Adrenal gland (tissue), 9 donors: ENCODE measurements at regions not wholly inside any gene's neighbourhood (a gene's known extent, or its start where the extent isn't known, plus 50 kb on each side); places are given as distances from the start of the nearest gene placed in this dataset.
"Not testable (repeated sequence)": the region's sequence is repeated elsewhere in the genome, so short reads cannot be mapped to it uniquely, and the experiment has no call there.

Source experiments
- DNase-seq, 7 donors: peaks; one replicate each; pipeline ENCODE4 v3.0.0-alpha.2; 2019 to 2020
- H3K27ac ChIP-seq, 5 donors: fragments of 200-600 bp; sonication (generic) in 4 of 5; 1 replicate in 3 of 5; 2 replicates in 2 of 5; pipeline versions ENCODE4 v1.5.1 to v1.8.0; 2016 to 2020; ENCODE audit warnings: mild to moderate bottlenecking in 1 of 5
- H3K27me3 ChIP-seq: fragments of 200-600 bp; 2 replicates; pipeline ENCODE4 v1.8.0; 2021
- H3K36me3 ChIP-seq, 2 donors: fragments of 200-600 bp; replicated peaks in 1 of 2; 1 replicate in 1 of 2; 2 replicates in 1 of 2; pipeline versions ENCODE4 v1.5.1 to v1.8.0; 2018 to 2022
- H3K4me1 ChIP-seq, 2 donors: fragments of 200-600 bp; replicated peaks in 1 of 2; 1 replicate in 1 of 2; 2 replicates in 1 of 2; pipeline versions ENCODE4 v1.5.1 to v1.8.0; 2018 to 2021
- H3K4me3 ChIP-seq, 4 donors: fragments of 200-600 bp; sonication (generic) in 3 of 4; one replicate each; pipeline ENCODE4 v1.5.1; 2016 to 2018
- H3K9me3 ChIP-seq, 3 donors: fragments of 200-600 bp; sonication (generic) in 1 of 3; replicated peaks in 1 of 3; 1 replicate in 2 of 3; 2 replicates in 1 of 3; pipeline versions ENCODE4 v1.5.1 to v1.8.0; 2016 to 2021
- POLR2A ChIP-seq, 2 donors: fragments of 450-650 bp; IDR thresholded peaks; one replicate each; pipeline ENCODE4 v1.6.1; 2017; ENCODE audit warnings: antibody characterized with exemption in 2 of 2, mild to moderate bottlenecking in 2 of 2, moderate library complexity in 1 of 2
- WGBS, 4 donors: extraction: QIAGEN DNeasy Blood & Tissue Kit in 2 of 4; methylation state at CpG; one replicate each; pipeline versions ENCODE4 v1.1.5 to v1.1.7; 2013 to 2017; 5-methylcytosine and 5-hydroxymethylcytosine counted together
- intact Hi-C, 2 donors: fragments of 100-400 bp; cut with DNase I; formaldehyde crosslinking; loops; one replicate each; pipeline versions ENCODE4 v1.14.1 to v1.15.0; 2022 to 2023
- TF ChIP-seq, protein P1 (sequence below), 6 experiments: fragments of 450-650 bp in 4 of 6; fragments of 200-600 bp in 2 of 6; sonication (generic) in 1 of 6; IDR thresholded peaks; 1 replicate in 5 of 6; 2 replicates in 1 of 6; pipeline versions ENCODE4 v1.5.1 to v1.8.0; 2016 to 2021; ENCODE audit warnings: antibody characterized with exemption in 6 of 6, mild to moderate bottlenecking in 2 of 6, moderate library complexity in 1 of 6
- donor health status: healthy with polysubstance abuse.
- donor health status: Bipolar disorder and iron deficiency.
- donor health status: DM: yes; HTN: yes; CAD: no.
- donor health status: DM: no; HTN: no; CAD: no.
- donor health status: DM: no; HTN: no; CAD: no.

DNA sequence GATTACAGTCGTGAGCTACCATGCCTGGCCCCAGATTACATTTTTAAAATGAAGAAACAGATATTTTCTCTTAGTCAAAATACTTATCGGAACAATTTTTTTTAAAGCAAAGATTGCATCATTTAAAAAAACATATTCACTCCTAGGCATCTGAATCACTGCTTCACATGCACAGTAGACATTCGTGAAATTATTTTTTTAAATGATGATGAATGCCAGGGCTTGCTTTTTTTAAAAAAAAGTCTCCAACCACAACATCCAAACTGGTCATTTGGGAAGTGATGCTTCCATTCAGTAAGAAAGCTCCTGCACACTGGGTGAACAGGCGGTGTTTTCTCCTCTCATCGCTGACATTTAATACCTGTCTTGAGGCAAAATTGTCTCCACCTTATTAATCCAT, 223.0 kb upstream of the DMRT1 start:
- intact Hi-C loops = loop anchor here in 1 of 2 donors (5.0 to 10.0 kb wide), 2 partner anchors 189 to 386 kb away; no protein-coding TSS in a partner anchor
- Histone ChIP-seq H3K4me3 (no peak overlapping the region), H3K9me3 (no peaks in the 10 kb centered on the region), H3K27me3 (no peaks in the 10 kb centered on the region), H3K36me3 (no peaks in the 10 kb centered on the region), H3K4me1 (peaks cover 4 to 6% of the 10 kb centered on the region in 2 donors), H3K27ac (no peak overlapping the region)
- no peak for DNase-seq
- TF ChIP-seq, protein P1, sequence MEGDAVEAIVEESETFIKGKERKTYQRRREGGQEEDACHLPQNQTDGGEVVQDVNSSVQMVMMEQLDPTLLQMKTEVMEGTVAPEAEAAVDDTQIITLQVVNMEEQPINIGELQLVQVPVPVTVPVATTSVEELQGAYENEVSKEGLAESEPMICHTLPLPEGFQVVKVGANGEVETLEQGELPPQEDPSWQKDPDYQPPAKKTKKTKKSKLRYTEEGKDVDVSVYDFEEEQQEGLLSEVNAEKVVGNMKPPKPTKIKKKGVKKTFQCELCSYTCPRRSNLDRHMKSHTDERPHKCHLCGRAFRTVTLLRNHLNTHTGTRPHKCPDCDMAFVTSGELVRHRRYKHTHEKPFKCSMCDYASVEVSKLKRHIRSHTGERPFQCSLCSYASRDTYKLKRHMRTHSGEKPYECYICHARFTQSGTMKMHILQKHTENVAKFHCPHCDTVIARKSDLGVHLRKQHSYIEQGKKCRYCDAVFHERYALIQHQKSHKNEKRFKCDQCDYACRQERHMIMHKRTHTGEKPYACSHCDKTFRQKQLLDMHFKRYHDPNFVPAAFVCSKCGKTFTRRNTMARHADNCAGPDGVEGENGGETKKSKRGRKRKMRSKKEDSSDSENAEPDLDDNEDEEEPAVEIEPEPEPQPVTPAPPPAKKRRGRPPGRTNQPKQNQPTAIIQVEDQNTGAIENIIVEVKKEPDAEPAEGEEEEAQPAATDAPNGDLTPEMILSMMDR (IDR thresholded peaks at IDR 0.05) = no peak
- no peak for TF ChIP-seq POLR2A (IDR thresholded peaks at IDR 0.05)
- WGBS, 4 donors = 83 to 87% (median 84%) methylated on average over 5 of the region's 5 CpGs

DNA sequence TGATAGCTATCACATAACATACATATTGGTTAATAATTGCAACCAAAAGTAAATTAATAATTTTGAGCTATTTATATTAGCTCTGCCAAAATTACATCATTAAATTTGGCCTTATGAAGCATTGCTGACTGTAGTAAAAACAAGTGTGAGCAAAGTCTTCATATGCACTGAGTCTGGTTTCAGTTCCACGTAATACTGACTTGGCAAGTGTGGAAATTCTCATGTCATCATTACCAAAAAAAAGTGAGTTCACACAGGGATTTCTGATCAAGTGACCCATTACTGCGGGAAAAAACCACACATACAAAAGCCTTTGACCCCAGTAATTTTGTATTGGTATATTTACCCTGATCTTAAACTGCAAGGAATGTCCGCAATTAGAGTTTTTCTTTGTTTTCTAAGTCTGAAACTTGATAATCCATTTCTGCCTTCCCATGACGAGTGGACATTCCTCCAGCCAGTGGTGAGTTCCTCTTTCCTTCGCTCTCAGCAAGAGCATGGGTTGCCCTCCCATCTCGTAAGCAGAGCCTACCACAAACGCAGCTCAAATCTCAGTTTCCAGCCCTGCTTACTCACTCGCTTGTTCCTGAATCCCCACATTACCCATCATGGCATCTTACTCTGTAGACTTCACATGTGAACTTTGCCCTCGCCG, 220.2 kb upstream of the DMRT1 start:
- no peaks in the 10 kb centered on the region for H3K27me3 ChIP-seq
- 76 to 85% (median 79%) methylated on average over 10 of the region's 10 CpGs for WGBS, 4 donors
- no peaks in the 10 kb centered on the region for H3K9me3 ChIP-seq
- H3K36me3 ChIP-seq = no peaks in the 10 kb centered on the region
- no peak overlapping the region for H3K27ac ChIP-seq
- H3K4me1 ChIP-seq = no peaks in the 10 kb centered on the region
- intact Hi-C loops = loop anchor here in 1 of 2 donors (5.0 kb wide), 1 partner anchor 141 kb away; no protein-coding TSS in a partner anchor
- no peak overlapping the region for H3K4me3 ChIP-seq
- DNase-seq = peak in 4 of 7 donors; percentile 13 to 52 (median 24)
- TF ChIP-seq, protein P1 (IDR thresholded peaks at IDR 0.05) = no peak
- TF ChIP-seq POLR2A (IDR thresholded peaks at IDR 0.05) = no peak

DNA sequence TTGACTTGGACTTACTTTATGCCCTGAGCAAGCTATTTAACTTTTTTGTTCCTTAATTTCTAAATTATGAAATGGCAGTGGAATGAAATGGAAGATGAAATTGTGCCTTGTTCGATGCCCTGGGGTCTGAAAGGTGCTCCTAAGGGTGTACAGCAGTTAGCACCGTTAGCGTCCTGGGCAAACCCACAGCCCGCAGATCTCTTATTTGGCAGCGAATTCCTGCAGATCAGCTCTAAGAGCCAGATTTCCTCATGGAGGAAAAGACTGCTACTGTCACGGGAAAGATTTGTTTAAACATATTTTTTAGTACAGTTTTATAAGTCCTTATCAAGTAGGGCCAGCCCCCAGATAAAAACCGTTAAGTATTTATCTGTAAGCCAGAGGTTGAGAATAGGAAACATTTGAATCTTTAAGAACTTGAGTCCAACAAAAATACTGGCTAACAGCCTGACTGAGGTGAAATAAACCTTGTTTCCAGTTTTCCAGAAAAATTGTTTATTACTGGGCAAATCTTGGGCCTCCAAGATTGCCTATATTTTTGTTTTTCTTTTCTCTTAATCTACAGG, 216.5 kb upstream of the DMRT1 start:
- no peaks in the 10 kb centered on the region for H3K4me1 ChIP-seq
- TF ChIP-seq, protein P1 (IDR thresholded peaks at IDR 0.05) = no peak
- TF ChIP-seq POLR2A (IDR thresholded peaks at IDR 0.05) = no peak
- intact Hi-C loops = loop anchor here in 1 of 2 donors (5.0 kb wide), 1 partner anchor 137 kb away; no protein-coding TSS in a partner anchor
- no peaks in the 10 kb centered on the region for H3K36me3 ChIP-seq
- 51 to 64% (median 61%) methylated on average over 7 of the region's 7 CpGs for WGBS, 4 donors
- no peak overlapping the region for H3K4me3 ChIP-seq
- H3K9me3 ChIP-seq = no peaks in the 10 kb centered on the region
- no peaks in the 10 kb centered on the region for H3K27me3 ChIP-seq
- no peak for DNase-seq
- H3K27ac ChIP-seq = peak overlapping the region in 1 of 5 donors; percentile 6

DNA sequence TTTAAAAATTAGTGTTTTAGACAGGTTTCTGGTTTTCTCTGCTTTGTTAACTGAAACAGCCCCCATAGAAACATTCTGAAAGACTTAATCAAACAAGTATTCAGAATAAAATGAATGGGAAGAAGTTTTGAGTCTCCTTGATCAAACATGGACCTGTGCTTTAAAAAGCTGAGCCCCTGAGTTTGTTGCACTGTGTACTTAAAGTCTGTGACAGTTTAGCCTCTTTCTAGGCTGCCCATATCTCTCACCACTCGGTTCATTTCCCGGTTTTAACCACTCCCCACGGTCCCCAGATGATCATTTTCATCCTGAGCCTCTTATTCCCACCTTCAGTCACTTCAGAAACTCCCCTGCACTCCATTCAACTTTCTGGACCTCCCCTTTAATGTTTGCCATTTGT, 215.9 kb upstream of the DMRT1 start:
- no peak overlapping the region for H3K4me3 ChIP-seq
- intact Hi-C loops = no loop called here
- 50 to 64% (median 59%) methylated on average over 3 of the region's 3 CpGs for WGBS, 4 donors

DNA sequence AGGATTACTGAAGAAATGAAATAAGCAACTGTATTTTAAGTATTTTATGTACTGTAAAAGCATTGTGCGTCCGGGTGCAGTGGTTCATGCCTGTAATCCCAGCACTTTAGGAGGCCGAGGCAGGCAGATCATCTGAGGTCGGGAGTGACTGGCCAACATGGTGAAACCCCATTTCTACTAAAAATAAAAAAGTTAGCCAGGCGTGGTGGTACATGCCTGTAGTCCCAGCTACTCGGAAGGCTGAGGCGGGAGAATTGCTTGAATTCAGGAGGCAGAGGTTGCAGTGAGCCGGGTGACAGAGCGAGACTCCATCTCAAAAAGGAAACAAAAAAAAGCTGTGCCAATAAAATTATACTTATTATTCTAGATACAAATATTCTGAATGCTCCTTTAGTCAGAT, 215.4 kb upstream of the DMRT1 start:
- intact Hi-C loops, H3K27me3 ChIP-seq, H3K4me1 ChIP-seq, H3K4me3 ChIP-seq, H3K36me3 ChIP-seq, DNase-seq, H3K9me3 ChIP-seq: not testable (repeated sequence)
- peak overlapping the region in 1 of 5 donors; percentile 14 for H3K27ac ChIP-seq
- 73 to 79% (median 76%) methylated on average over 9 of the region's 9 CpGs for WGBS, 4 donors

More for the DNA sequence above, 215.9 kb upstream of the DMRT1 start:
- no peaks in the 10 kb centered on the region for H3K4me1 ChIP-seq
- H3K27me3 ChIP-seq = no peaks in the 10 kb centered on the region
- H3K36me3 ChIP-seq = no peaks in the 10 kb centered on the region
- H3K27ac ChIP-seq = peak overlapping the region in 1 of 5 donors; percentile 14
- DNase-seq = no peak
- no peak for TF ChIP-seq POLR2A (IDR thresholded peaks at IDR 0.05)
- TF ChIP-seq, protein P1 (IDR thresholded peaks at IDR 0.05) = no peak
- no peaks in the 10 kb centered on the region for H3K9me3 ChIP-seq
